NCI-H187 (cell line): ENCODE measurements at regions not wholly inside any gene's neighbourhood (a gene's known extent, or its start where the extent isn't known, plus 50 kb on each side); places are given as distances from the start of the nearest gene placed in this dataset.
"Not testable (repeated sequence)": the region's sequence is repeated elsewhere in the genome, so short reads cannot be mapped to it uniquely, and the experiment has no call there.

Experiments used
- DNase-seq, 2 experiments: peaks; one replicate each; lab custom pipeline; 2025; lab: John Stamatoyannopoulos, UW

DNA sequence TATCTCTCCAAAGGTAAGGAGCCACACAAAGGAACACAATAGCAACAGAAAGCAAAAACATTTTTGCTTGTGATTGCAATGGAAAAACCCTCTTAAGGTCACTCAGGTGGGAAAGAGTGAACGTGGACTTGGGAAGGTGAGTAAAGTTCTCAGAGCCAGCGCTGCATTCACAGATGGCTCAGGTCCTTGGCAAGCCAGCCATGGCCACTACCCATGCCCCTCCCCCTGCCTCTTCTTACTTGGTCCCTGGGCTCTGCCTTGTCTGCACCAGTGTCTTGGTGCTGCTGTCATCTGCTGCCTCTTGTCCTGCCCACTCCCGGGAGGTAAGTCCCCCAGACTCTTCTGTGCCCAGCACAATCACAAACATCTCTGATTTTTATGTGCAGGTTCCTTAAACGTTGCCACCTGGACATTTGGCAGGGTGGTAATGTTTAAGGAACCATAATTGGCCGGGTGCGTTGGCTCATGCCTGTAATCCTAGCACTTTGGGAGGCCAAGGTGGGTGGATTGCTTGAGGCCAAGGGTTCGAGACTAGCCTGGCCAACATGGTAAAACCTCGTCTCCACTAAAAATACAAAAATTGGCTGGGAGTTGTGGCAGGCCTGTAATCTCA lies 74.6 kb downstream of the FEM1C start:
- DNase-seq: no peak

- DNase-seq: no peak
Measured at GRCh38 chr5:115467628-115468027, 76.9 kb downstream of the FEM1C start.

DNA sequence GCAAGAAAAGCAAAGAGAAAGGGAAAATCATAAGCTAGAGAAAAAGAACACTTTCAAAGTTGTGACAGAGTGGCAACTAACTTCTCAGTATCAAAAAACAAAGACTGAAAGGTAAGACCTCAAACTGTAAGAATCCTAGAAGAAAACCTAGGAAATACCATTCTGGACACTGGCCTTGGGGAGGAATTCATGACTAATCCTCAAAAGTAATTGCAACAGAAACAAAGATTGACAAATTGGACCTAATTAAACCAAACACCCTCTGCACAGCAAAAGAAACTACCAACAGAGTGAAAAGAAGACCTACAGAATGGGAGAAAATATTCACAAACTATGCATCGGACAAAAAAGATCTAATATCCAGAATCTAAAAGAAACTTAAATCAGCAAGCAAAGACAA lies 79.1 kb downstream of the FEM1C start:
- no peak for DNase-seq

DNA sequence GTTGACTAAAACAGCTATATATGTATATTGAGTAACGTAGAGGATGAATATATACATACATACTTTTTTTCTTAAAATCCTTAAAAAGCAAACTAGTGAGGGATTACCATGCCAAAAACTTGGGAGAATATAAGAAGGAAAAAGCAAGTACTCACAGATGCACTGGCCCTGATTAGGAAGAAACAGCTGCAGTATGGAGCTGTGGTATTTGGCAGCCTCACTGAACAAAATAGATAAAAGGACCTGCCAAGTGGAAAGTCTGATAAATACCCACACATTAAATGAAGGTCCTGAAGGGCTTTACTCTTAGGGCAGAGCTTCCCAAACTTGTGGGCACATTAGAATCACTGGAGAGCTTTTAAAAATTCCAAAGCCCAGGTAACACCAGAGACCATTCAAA lies 80.6 kb downstream of the FEM1C start:
- no peak for DNase-seq

DNA sequence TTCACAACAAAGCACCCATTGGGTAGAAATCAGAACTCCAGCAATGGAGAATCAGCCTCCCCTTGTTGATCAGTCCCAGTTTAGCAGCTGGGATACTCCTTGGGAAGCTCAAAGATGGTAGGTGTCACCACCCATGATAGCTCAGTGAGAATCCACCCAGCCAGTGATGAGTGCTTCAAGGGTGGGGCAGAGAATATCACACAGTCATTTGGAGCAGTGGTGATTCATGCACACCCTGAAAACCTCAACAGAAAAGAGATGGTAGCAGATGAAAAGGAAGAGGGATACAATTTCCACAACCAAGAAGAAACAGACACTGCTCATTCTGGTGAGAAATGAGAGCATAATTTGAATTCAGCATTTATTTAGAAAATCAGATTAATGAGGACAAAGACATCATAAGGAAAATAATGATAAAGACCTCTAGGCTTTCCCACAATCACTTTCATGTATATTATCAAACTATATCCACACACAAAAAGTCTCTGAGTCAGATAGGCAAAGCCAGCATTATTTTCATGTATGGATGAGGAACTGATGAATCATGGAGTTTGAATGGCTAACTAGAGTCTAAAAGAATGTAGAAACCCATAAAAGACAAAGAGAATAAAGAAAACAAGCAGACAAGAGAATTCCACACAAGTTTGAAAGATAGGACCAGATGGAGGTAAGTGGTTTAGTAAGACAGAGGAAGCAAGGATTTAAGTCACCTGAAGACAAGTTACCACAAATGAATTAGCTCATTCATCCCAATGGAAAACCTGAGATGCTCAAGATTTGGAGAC lies 82.9 kb downstream of the FEM1C start:
- DNase-seq: no peak

DNA sequence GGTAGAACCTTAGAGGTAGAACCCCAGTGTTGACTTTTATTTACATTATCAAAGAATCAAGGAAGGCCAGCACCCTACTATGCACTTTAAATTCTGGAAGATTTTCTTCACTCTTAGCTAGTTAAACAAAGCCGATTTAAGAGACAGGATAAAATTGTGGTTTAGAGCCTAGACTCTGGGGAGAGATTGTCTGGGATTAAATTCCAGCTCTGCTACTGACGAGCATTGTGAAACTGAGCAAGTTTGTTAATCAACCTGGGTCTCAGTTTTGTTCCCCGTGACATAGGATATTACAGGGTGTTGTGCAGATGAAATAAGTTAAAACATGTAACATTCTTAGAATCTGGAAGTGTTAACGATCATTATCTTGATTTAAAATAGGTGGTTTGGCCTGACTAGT lies 83.5 kb downstream of the FEM1C start:
- no peak for DNase-seq

DNA sequence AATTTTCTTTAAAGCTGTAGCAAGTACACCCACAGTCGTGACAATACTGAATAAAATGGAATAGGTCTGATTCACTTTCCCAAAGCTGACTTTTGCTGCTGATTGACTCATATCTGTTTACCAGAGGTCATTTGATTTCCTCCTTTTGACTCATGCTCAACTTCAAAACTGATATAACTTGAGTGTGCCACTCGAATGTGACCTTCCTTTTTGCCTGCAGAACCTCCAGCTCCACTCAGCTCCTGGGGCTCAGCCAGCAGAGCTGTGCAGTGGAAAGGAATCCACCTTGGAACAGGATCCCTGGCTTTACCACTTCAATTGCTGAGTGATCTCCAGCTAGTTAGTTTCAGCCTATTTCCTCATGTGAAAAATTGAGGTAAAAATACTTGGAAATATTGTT lies 84.1 kb downstream of the FEM1C start:
- DNase-seq: no peak

- DNase-seq: no peak
Measured at GRCh38 chr5:115459855-115460341, 84.7 kb downstream of the FEM1C start.

GRCh38 chr5:115458416-115458815 lies 86.2 kb downstream of the FEM1C start:
- no peak for DNase-seq

- peak; percentile 50 to 61 for DNase-seq
Measured at GRCh38 chr5:115458003-115458409, 86.6 kb downstream of the FEM1C start.

DNA sequence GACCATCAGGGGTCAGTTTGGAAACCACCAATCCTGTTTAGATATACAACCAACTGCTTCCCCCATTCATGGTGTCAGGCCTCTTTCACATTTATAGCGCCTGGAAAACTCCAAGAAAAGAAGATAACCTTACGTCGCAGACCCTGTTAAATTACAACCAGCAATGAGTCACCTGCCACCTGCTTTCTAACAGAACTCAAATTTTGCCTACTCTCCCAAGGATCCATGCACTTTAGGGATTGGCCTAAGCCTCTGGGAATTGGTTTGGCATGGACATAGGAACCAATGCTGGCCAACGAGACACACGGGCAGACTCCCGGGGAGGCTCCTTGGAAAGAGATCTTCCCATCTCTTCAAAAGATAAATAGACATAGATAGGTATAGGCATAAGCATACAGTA lies 87.0 kb downstream of the FEM1C start:
- no peak for DNase-seq

DNA sequence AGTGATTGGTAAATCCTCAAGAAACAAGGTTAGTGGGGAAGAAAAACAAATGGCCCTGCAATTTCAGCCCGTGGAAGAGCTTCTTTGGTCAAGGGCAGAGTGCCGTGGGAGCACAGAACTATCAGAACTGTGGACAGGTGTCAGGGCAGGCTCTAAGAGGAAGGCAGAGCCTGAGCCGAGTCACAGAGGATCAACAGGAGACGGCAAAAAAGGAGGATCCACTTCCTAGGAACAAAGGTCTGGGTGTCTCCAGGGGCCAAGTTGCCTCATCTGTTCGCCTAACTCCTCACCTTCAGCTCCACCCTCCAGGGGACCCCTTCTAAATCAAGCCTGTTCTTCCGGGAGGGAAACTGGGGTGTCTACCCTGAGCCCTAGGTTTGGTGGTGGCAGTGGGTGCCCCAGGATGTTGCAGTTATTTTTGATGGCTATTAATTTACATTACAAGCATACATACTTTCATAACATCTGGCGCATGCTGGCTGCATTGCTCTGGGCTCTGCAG lies 88.0 kb downstream of the FEM1C start:
- no peak for DNase-seq

DNA sequence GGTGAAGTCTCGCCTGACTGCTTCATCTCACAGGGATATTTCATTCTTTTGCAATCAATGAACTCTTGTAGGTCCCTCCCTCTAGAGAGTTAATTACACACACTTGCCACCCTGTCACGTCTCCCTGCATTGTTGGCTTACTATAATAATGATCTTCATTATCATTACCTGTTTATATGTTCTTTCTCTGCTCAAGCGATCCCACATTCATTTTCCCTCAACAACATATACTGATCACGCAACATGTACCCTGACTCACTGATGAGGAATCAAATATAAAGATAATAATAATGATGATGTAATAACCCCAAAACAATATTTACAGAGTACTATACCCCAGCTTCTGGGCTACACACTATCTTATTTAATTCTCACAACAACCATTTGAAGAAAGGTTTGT lies 88.5 kb downstream of the FEM1C start:
- no peak for DNase-seq

DNA sequence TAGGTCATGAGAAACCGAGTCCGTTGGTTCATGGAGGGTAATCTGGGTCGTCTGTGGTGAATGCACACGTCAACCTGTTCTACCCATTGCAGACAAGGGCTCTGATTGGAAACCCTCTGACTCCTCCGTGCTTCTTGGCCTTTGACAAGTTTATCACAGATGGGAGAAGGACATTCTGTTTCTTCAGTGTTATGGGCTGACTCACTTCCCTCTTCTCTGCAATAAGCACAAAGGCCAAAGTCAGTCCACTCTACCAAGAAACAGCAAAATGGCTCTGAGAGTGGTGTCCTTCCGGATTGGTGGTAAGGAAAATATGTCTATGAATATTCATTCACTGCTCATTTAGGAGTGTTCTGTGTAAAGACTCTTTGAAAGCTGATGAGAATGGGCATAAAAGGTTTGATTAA lies 89.3 kb downstream of the FEM1C start:
- DNase-seq: no peak

DNA sequence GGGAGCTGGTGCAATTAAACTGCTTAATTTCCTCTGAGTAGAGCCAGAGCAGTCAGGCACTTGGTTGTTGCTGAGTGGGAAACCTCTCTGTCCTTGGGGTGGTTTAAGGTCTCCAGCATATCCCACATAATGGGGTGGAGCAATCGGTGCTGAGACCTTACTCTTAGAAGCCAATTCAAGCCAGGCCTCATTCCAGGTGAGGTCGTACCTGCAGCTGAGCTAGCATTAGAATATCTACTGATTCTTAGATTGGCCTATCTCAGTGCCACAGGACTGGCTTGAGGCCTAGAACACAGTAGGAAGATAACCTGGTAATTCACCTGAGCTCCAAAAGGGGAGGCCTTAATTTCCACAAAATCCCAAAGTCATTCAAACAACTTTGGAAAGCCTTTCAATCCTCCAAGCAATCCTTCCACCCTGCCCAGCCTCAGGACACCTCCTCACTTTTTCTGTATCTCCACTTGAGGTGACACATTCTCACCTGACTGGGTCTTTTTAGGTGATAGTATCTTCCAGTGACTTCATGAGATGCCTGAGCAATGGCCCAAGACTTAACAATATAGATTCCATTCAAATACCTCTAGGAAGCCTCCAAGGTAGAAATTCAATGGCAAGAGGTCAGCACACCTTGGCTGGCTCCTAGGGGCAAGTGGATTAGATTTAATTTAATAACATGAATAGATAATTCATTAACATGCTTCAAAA lies 91.0 kb downstream of the FEM1C start:
- no peak for DNase-seq

GRCh38 chr5:115452536-115453235 lies 91.9 kb downstream of the FEM1C start:
- DNase-seq: no peak

GRCh38 chr5:115452083-115452482 lies 92.5 kb downstream of the FEM1C start:
- no peak for DNase-seq

- DNase-seq: no peak
Measured at GRCh38 chr5:115450741-115451140, 93.8 kb downstream of the FEM1C start.

- not testable (repeated sequence) for DNase-seq
Measured at GRCh38 chr5:115448630-115449029, 95.9 kb downstream of the FEM1C start.

GRCh38 chr5:115440782-115441451 lies 103.7 kb downstream of the FEM1C start:
- DNase-seq: no peak

- DNase-seq: no peak
Measured at GRCh38 chr5:115439639-115440038, 104.9 kb downstream of the FEM1C start.

DNA sequence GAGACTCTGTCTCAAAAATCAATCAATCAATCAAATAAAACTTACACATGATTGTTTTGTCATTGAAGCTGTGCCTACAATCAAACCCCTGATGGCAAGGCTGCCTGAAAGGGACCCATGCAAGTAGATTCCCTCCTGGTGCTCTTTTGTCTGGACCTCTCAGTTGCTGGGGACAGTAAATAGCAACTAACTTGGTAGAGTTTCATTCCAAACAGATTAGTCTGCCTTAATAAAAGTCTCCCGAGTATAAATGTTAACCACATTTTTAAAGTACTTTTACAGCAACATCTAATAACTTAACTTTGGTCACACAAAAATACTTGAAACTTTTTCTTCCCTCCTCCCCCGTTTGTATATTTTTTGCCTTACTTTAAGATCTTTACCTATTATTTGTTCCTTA lies 105.5 kb downstream of the FEM1C start:
- DNase-seq: no peak
